ENCODE measurements at regions not wholly inside any gene's neighbourhood (a gene's known extent, or its start where the extent isn't known, plus 50 kb on each side); places are given as distances from the start of the nearest gene placed in this dataset.

DNA sequence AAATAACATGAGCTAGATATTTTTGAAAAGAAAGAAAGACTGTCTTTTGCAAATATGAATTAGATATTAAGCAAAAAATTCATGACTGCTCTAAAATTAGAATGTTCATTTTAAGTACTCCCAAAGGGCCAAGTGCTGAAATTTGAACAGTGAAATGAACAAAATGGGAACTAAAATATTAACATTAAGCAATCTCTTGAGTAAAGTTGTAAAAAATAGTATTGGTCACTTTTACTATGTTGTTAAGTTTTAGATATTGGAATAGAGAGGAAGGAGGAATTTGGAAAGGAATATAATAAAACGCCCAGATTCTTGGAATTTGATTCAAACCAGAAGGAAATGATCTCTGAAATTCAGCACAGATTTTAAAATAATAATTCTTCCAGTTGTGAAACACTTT is 125.9 kb upstream of the ANK2 start:
- DNase-seq (no peak), ATAC-seq (no peak)
- Histone ChIP-seq H3K27me3 (ENCODE audit: low read length) (0 out of 2 replicates have a peak, but pooled peaks cover 6% of the 10 kb centered on the region), H3K4me3 (ENCODE audit: low read length) (no peak overlapping the region), H3K4me2 (ENCODE audit: low read length) (no peak overlapping the region), H3K27ac (ENCODE audit: low read length) (no peak overlapping the region), H3K79me2 (ENCODE audit: low read length) (no peaks in the 10 kb centered on the region), H3K36me3 (ENCODE audit: low read depth, low read length) (no peaks in the 10 kb centered on the region), H3K9me2 (replicated peaks; ENCODE audit: low read length) (no peaks in the 10 kb centered on the region), H2AFZ (ENCODE audit: low read length) (no peak overlapping the region), H3K4me1 (ENCODE audit: insufficient read depth, low read length) (no peaks in the 10 kb centered on the region), H3F3A (ENCODE audit: low read length, unreplicated experiment) (no peaks in the 10 kb centered on the region), H3K9ac (ENCODE audit: low read length) (no peak overlapping the region), H4K20me1 (ENCODE audit: low read length) (no peaks in the 10 kb centered on the region), H3K9me3 (ENCODE audit: low read length) (no peaks in the 10 kb centered on the region)
- no TSS peak for BruUV-seq (replicated peaks)
- ChIA-PET CTCF (no interaction called here), POLR2A (ENCODE audit: unreplicated experiment) (no interaction called here)
- intact Hi-C loops (cut with micrococcal nuclease): no loop called here
- no peak for TF ChIP-seq EZH2 (IDR thresholded peaks at IDR 0.05; ENCODE audit: low read length, unreplicated experiment)
- TF ChIP-seq EZH2phosphoT487 (IDR thresholded peaks at IDR 0.05; ENCODE audit: borderline replicate concordance, low read length): no peak
- TF ChIP-seq, protein P1, sequence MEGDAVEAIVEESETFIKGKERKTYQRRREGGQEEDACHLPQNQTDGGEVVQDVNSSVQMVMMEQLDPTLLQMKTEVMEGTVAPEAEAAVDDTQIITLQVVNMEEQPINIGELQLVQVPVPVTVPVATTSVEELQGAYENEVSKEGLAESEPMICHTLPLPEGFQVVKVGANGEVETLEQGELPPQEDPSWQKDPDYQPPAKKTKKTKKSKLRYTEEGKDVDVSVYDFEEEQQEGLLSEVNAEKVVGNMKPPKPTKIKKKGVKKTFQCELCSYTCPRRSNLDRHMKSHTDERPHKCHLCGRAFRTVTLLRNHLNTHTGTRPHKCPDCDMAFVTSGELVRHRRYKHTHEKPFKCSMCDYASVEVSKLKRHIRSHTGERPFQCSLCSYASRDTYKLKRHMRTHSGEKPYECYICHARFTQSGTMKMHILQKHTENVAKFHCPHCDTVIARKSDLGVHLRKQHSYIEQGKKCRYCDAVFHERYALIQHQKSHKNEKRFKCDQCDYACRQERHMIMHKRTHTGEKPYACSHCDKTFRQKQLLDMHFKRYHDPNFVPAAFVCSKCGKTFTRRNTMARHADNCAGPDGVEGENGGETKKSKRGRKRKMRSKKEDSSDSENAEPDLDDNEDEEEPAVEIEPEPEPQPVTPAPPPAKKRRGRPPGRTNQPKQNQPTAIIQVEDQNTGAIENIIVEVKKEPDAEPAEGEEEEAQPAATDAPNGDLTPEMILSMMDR (conservative IDR thresholded peaks at IDR 0.05; ENCODE audit: low read depth, low read length): no peak

DNA sequence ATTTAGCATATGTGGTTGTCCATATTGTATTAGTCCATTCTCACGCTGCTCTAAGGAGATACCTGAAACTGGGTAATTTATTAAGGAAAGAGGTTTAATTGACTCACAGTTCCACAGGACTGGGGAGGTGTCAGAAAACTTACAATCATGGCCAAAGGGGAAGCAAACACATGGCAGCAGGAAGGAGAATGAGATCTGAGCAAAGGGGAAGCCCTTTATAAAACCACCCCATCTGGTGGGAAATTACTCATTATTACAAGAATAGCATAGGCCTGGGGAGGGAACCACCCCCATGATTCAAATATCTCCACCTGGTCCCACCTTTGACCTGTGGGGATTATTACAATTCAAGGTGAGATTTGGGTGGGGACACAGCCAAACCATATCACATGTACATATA is 122.6 kb upstream of the ANK2 start:
- H3K9me2 ChIP-seq (replicated peaks; ENCODE audit: low read length): no peaks in the 10 kb centered on the region
- ATAC-seq: no peak
- no peak overlapping the region for H3K9ac ChIP-seq (ENCODE audit: low read length)
- intact Hi-C loops (cut with micrococcal nuclease): no loop called here
- H3K4me3 ChIP-seq (ENCODE audit: low read length): no peak overlapping the region
- no peak for TF ChIP-seq EZH2phosphoT487 (IDR thresholded peaks at IDR 0.05; ENCODE audit: borderline replicate concordance, low read length)
- TF ChIP-seq, protein P1 (conservative IDR thresholded peaks at IDR 0.05; ENCODE audit: low read depth, low read length): no peak
- TF ChIP-seq EZH2 (IDR thresholded peaks at IDR 0.05; ENCODE audit: low read length, unreplicated experiment): no peak
- H3K4me2 ChIP-seq (ENCODE audit: low read length): no peak overlapping the region
- no peaks in the 10 kb centered on the region for H3K79me2 ChIP-seq (ENCODE audit: low read length)
- no TSS peak for BruUV-seq (replicated peaks)
- no peak overlapping the region for H3K27ac ChIP-seq (ENCODE audit: low read length)
- H3F3A ChIP-seq (ENCODE audit: low read length, unreplicated experiment): no peaks in the 10 kb centered on the region
- H3K4me1 ChIP-seq (ENCODE audit: insufficient read depth, low read length): no peaks in the 10 kb centered on the region
- no peak for DNase-seq
- CTCF ChIA-PET: no interaction called here
- 0 out of 2 replicates have a peak, but pooled peaks cover 6% of the 10 kb centered on the region for H3K27me3 ChIP-seq (ENCODE audit: low read length)
- POLR2A ChIA-PET (ENCODE audit: unreplicated experiment): no interaction called here
- H2AFZ ChIP-seq (ENCODE audit: low read length): no peak overlapping the region
- no peaks in the 10 kb centered on the region for H4K20me1 ChIP-seq (ENCODE audit: low read length)
- no peaks in the 10 kb centered on the region for H3K9me3 ChIP-seq (ENCODE audit: low read length)
- H3K36me3 ChIP-seq (ENCODE audit: low read depth, low read length): no peaks in the 10 kb centered on the region

DNA sequence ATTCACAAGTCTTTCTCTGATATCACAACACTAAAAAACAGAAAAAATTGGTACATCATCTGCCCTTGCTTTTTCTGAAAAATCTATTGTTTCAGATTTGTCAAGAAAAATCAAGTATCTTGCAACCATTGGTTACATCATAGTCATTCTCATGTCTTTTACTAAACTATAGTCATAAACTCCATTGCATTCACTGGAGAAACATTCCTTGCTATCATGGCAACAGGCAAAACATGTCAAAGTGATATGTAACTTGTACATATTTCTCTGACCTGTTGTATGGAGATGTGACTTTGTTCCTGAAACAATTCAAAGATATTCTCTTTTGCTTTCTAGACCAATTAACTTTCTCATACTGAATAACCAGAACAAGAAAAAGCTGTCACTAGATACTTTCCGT is 121.9 kb upstream of the ANK2 start:
- BruUV-seq (replicated peaks): no TSS peak
- POLR2A ChIA-PET (ENCODE audit: unreplicated experiment): no interaction called here
- no peak overlapping the region for H3K9ac ChIP-seq (ENCODE audit: low read length)

More for the DNA sequence above, 121.9 kb upstream of the ANK2 start:
- DNase-seq: no peak
- Histone ChIP-seq H2AFZ (ENCODE audit: low read length) (no peak overlapping the region), H3K27me3 (ENCODE audit: low read length) (no peaks in the 10 kb centered on the region), H4K20me1 (ENCODE audit: low read length) (no peaks in the 10 kb centered on the region), H3K4me3 (ENCODE audit: low read length) (no peak overlapping the region), H3F3A (ENCODE audit: low read length, unreplicated experiment) (no peaks in the 10 kb centered on the region), H3K4me1 (ENCODE audit: insufficient read depth, low read length) (no peaks in the 10 kb centered on the region), H3K9me3 (ENCODE audit: low read length) (no peaks in the 10 kb centered on the region), H3K27ac (ENCODE audit: low read length) (no peak overlapping the region), H3K9me2 (replicated peaks; ENCODE audit: low read length) (no peaks in the 10 kb centered on the region), H3K79me2 (ENCODE audit: low read length) (no peaks in the 10 kb centered on the region), H3K4me2 (ENCODE audit: low read length) (no peak overlapping the region), H3K36me3 (ENCODE audit: low read depth, low read length) (no peaks in the 10 kb centered on the region)
- no peak for ATAC-seq
- intact Hi-C loops (cut with micrococcal nuclease): no loop called here
- TF ChIP-seq EZH2 (IDR thresholded peaks at IDR 0.05; ENCODE audit: low read length, unreplicated experiment) (no peak), EZH2phosphoT487 (IDR thresholded peaks at IDR 0.05; ENCODE audit: borderline replicate concordance, low read length) (no peak)
- TF ChIP-seq, protein P1 (conservative IDR thresholded peaks at IDR 0.05; ENCODE audit: low read depth, low read length): no peak
- CTCF ChIA-PET: no interaction called here

All from PC-3 (cell line).